Fibroblast of the aortic adventitia (primary cell): ENCODE measurements at regions not wholly inside any gene's neighbourhood (a gene's known extent, or its start where the extent isn't known, plus 50 kb on each side); places are given as distances from the start of the nearest gene placed in this dataset.

Experiments
- DNase-seq: peaks from one replicate; pipeline ENCODE4 v3.0.0-alpha.2; 2010; ENCODE audit warnings: low read depth
- H3K4me3 ChIP-seq: 2 replicates; pipeline ENCODE4 v1.5.1; 2011; ENCODE audit warnings: low read depth, mild to moderate bottlenecking, control low read depth, low read length, moderate library complexity
- TF ChIP-seq, protein P1 (sequence below): IDR thresholded peaks from 2 replicates; pipeline ENCODE4 v1.5.1; 2011; ENCODE audit warnings: mild to moderate bottlenecking, low read length, control low read depth, inconsistent platforms; ENCODE audit not compliant: insufficient read depth

DNA sequence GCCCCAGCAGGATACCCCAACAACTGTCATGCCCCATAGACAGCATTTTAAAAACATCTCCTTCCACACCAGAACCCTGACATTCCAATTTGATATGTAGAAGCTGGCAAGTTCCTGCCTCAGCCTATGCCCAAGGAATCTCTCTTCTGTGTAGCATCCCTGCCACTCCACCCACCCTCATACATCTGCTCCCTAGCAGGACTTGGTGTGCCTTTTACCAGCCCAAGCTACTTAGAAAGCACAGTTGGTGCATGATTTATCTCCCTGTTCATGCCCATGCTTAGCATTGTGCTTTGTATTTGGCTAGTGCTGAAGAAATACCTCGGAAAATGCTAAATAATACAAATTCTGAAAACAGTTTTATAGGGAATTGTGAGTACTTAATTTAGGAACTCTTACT is 236.9 kb upstream of the HES1 start:
- TF ChIP-seq, protein P1, sequence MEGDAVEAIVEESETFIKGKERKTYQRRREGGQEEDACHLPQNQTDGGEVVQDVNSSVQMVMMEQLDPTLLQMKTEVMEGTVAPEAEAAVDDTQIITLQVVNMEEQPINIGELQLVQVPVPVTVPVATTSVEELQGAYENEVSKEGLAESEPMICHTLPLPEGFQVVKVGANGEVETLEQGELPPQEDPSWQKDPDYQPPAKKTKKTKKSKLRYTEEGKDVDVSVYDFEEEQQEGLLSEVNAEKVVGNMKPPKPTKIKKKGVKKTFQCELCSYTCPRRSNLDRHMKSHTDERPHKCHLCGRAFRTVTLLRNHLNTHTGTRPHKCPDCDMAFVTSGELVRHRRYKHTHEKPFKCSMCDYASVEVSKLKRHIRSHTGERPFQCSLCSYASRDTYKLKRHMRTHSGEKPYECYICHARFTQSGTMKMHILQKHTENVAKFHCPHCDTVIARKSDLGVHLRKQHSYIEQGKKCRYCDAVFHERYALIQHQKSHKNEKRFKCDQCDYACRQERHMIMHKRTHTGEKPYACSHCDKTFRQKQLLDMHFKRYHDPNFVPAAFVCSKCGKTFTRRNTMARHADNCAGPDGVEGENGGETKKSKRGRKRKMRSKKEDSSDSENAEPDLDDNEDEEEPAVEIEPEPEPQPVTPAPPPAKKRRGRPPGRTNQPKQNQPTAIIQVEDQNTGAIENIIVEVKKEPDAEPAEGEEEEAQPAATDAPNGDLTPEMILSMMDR: no peak
- no peak overlapping the region for H3K4me3 ChIP-seq
- DNase-seq: no peak

DNA sequence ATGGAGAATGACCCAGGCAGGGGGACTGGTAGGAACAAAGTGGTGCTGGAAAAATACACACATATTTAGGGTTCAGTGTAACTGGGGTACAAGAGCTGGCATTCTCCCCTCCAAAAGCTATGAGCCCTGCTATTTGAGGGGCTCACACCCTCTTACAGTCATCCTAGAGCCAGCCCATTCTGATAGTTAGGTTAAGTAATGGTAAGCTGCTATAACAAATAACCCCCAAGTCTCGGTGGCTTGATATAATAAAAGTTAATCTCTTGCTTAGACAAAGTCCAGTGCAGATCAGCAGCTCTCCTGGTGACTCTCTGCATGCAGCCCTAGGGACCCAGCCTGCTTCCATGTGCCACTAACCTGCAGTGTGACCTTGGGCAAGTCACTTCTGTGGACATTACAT is 234.9 kb upstream of the HES1 start:
- TF ChIP-seq, protein P1: no peak
- H3K4me3 ChIP-seq: no peak overlapping the region
- DNase-seq: no peak

DNA sequence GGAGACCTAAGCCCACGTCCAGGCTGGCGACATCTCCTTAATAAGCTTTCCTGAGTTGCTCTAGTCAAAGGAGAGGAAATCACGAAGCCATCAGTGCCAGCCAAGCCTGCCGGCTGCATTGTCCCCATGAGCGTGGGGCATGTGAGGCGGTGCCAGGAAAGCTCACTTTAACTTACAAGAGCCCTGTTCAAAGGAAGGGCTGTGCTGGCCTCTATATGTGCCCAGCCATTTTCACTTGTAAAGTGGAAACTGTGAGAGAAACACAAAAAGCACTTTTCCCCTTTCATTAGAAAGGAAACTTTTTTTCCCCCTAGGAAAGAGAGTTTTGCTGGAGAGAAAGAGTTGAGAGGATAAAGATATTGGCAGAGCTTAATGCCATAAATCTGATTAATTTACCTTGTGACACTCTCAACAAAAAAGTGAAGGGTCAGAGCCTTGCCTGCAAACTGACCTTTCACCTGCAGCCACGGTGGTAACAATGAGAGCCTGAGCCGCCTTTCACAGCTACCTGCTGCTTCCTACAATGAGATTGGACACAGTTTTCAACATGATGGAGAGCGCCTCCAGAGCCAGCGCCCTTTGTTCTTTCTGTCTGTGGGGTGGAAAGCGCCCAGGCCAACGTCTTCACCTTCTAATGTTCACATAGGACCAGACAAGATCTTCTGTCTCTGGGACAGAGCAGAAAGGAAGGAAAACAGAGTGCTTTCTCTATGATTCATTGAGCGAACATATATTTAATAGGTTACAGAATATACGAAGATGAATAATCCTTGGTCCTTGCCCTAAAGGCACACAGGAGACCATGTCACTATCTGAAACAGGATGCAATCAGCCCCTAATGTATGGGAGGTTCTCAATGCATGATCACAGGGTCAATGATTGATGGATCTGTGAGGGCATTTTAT is 233.1 kb upstream of the HES1 start:
- TF ChIP-seq, protein P1: no peak

DNA sequence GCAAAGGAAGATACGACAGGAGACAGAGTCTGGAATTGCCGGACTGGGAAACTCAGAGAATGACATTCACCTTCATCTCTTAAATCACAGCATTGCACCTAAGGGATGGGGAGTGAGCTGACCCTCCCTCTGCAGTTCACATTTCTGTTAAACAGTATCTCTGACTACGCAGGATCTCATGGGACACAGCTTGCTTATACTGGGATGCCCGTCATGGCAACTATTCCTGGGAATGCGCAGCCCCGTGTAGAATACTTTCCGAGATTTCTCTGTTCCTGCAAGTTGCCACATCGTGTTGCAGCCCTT is 232.5 kb upstream of the HES1 start:
- TF ChIP-seq, protein P1: no peak
- H3K4me3 ChIP-seq: no peak overlapping the region
- DNase-seq: no peak

More for the DNA sequence above, 233.1 kb upstream of the HES1 start:
- DNase-seq: no peak
- H3K4me3 ChIP-seq: no peak overlapping the region

DNA sequence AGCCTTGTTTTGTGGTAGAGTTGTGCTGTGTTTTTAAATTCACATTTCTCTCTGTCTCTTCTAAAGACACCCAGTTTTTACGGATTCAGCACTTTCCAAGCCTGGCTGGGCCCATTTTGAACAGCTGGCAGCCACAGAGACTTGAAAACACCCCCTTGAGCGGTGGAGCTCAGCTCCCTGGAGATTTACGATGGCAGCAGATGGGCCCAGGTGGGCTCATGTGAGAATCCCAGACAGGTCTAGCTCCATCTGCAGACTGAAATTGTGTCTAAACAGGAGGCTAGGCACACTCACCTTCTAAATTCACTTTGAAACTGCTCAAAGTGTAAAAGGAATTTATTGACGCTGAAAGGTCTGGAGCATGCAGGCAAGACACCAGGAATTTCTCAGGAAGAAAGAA is 232.0 kb upstream of the HES1 start:
- H3K4me3 ChIP-seq: no peak overlapping the region
- TF ChIP-seq, protein P1: no peak
- DNase-seq: no peak

DNA sequence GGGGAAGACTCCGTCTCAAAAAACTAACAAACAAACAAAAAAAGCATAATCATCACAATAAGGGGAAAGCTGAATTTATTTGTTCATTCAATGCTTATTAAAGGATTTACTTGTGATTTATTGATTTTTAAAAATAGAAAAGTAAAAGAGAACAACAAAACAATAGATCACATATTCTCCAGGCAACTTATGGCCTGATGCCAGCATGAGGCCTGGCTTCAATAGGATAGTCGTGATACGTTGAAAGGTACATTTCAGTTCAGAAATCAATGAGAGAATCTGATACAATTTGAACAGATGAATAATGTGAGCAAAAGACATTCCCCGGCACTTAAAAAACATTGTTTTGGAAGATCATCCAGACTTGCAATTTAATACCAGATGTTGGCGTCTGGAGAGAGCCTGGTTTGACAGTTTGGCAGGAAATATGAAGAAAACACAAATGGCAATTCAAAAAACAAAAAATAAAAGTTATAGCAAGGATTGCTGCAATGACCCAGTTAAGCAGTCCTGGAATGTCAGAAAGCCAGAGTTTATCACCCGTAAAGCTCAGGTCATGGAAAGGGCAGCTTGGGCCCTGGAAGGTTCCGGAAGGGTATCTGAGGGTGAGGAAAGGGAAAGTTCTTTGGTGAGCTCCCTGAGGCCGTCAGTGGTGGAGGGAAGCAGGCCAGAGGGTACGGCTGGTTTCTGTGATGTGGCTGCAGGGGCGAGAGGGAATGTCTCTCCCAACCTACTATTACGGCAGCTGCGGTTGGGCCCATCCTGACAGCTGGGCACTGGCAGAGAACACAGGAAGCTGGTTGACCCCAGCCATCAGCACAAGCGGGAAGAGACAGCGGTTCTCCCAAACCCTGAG is 230.2 kb upstream of the HES1 start:
- no peak for DNase-seq
- TF ChIP-seq, protein P1: no peak
- H3K4me3 ChIP-seq: no peak overlapping the region
